Duodenal mucosa (tissue), 2 donors: ENCODE measurements at regions not wholly inside any gene's neighbourhood (a gene's known extent, or its start where the extent isn't known, plus 50 kb on each side); places are given as distances from the start of the nearest gene placed in this dataset.
"Not testable (repeated sequence)": the region's sequence is repeated elsewhere in the genome, so short reads cannot be mapped to it uniquely, and the experiment has no call there.

Experiments
- H3K27ac ChIP-seq: one replicate; pipeline ENCODE4 v1.7.0; 2013; ENCODE audit warnings: low read depth, low read length
- H3K27me3 ChIP-seq, 2 donors: one replicate each; pipeline ENCODE4 v1.7.0; 2013; ENCODE audit warnings: low read length in 2 of 2, control low read depth in 1 of 2; ENCODE audit not compliant: insufficient read depth in 2 of 2, control insufficient read depth in 1 of 2
- H3K36me3 ChIP-seq, 2 donors: one replicate each; pipeline ENCODE4 v1.7.0; 2013; ENCODE audit warnings: low read length in 2 of 2, control low read depth in 1 of 2; ENCODE audit not compliant: insufficient read depth in 2 of 2, control insufficient read depth in 1 of 2
- H3K4me1 ChIP-seq, 2 donors: one replicate each; pipeline ENCODE4 v1.7.0; 2013; ENCODE audit warnings: low read length in 2 of 2, control low read depth in 1 of 2; ENCODE audit not compliant: insufficient read depth in 2 of 2, control insufficient read depth in 1 of 2
- H3K4me3 ChIP-seq, 2 donors: one replicate each; pipeline ENCODE4 v1.7.0; 2013; ENCODE audit warnings: low read length in 2 of 2, low read depth in 1 of 2
- H3K9ac ChIP-seq, 2 donors: one replicate each; pipeline ENCODE4 v1.7.0; 2013; ENCODE audit warnings: low read length in 2 of 2, low read depth in 1 of 2
- H3K9me3 ChIP-seq, 2 donors: one replicate each; pipeline ENCODE4 v1.7.0; 2013; ENCODE audit warnings: low read length in 2 of 2, control low read depth in 1 of 2; ENCODE audit not compliant: control insufficient read depth in 1 of 2

DNA sequence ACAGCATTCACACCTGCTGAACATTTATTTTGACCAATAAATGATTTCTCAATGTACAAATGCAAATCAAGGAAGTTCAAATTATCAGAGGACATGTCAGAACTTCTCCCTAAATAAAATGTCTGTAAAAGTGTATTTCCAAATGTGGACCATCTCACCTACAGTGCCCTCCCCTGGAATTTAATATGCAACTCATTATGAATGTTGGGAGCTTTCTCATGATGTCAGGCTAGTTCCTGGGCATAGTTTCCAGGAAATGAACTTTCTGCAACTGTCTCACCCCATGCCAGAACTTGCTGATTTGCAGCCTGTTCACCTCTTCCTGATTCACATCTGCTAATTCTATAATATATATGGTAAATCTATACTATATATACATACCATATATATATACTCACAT, 408.5 kb upstream of the USP9Y start:
- Histone ChIP-seq H3K27ac (no peak overlapping the region), H3K27me3 (no peaks in the 10 kb centered on the region), H3K9me3 (no peaks in the 10 kb centered on the region), H3K4me3 (no peak overlapping the region), H3K9ac (no peak overlapping the region), H3K4me1 (no peaks in the 10 kb centered on the region), H3K36me3 (no peaks in the 10 kb centered on the region)

GRCh38 chrY:12296460-12296859, 404.6 kb upstream of the USP9Y start:
- H3K27me3 ChIP-seq: no peaks in the 10 kb centered on the region
- no peak overlapping the region for H3K27ac ChIP-seq
- H3K9ac ChIP-seq: no peak overlapping the region
- H3K4me3 ChIP-seq: no peak overlapping the region
- no peaks in the 10 kb centered on the region for H3K4me1 ChIP-seq
- H3K36me3 ChIP-seq: no peaks in the 10 kb centered on the region
- H3K9me3 ChIP-seq: no peaks in the 10 kb centered on the region

DNA sequence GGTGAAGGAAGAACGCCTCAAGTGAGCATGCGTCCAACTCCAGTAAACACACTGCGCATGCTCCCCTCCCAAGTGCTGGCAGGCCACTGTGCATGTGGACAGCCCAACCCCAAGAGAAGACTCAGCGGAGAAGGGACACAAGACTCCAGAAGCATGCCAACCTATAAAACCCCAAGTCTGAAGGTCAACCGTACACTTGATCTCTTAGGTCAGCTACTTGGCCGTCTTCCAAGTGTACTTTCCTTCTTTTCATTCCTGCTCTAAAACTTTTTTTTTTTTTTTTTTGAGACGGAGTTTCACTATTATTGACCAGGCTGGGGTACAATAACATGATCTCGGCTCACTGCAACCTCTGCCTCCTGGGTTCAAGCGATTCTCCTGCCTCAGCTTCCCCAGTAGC, 401.2 kb upstream of the USP9Y start:
- H3K27me3 ChIP-seq, H3K9ac ChIP-seq, H3K36me3 ChIP-seq, H3K4me1 ChIP-seq, H3K4me3 ChIP-seq, H3K27ac ChIP-seq, H3K9me3 ChIP-seq: not testable (repeated sequence)

DNA sequence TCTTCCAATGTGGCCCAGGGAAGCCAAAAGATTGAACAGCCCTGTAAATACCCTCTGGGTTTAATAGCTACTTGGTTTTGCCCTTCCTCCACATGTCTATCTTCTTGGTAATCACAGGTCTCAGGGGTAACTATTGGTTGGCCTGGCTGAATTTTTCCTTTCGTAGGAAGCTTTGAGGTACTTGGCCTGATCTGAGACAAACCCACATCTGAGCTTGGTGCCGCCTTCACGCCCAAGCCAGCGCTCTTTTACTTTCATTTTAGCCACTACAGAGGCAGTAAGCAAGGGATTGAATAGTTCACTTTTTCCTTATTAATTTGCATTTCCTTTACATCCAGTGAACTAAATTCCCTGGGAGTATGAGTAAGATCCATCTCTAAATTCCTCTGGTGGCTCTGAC, 397.6 kb upstream of the USP9Y start:
- Histone ChIP-seq H3K9me3 (no peaks in the 10 kb centered on the region), H3K4me1 (no peaks in the 10 kb centered on the region), H3K4me3 (peak overlapping the region; percentile 11 to 54), H3K9ac (no peak overlapping the region), H3K27me3 (no peaks in the 10 kb centered on the region), H3K36me3 (no peaks in the 10 kb centered on the region), H3K27ac (no peak overlapping the region)

DNA sequence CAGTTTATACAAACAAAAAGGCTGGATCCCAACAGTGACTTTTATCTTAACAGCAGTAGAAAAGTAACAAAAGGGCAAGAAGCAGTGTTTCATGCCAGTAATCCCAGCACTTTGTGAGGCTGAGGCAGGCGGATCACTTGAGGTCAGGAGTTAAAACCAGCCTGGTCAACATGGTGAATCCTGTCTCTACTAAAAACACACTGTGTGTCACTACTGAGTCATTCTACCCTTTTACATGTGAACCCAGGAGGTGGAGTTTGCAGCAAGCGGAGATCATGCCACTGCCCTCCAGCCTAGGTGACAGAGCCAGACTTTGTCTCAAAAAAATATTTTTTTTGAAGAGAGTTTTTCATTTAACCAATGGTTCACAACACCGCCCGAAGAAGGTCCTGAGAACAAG, 395.6 kb upstream of the USP9Y start:
- Histone ChIP-seq H3K27ac (no peak overlapping the region), H3K9ac (no peak overlapping the region), H3K27me3 (no peaks in the 10 kb centered on the region), H3K4me1 (no peaks in the 10 kb centered on the region), H3K9me3 (no peaks in the 10 kb centered on the region), H3K4me3 (no peak overlapping the region), H3K36me3 (no peaks in the 10 kb centered on the region)

- H3K27ac ChIP-seq: no peak overlapping the region
- no peaks in the 10 kb centered on the region for H3K9me3 ChIP-seq
- no peak overlapping the region for H3K4me3 ChIP-seq
- no peak overlapping the region for H3K9ac ChIP-seq
- H3K4me1 ChIP-seq: no peaks in the 10 kb centered on the region
- no peaks in the 10 kb centered on the region for H3K27me3 ChIP-seq
- no peaks in the 10 kb centered on the region for H3K36me3 ChIP-seq
Measured at GRCh38 chrY:12309212-12309611, 391.8 kb upstream of the USP9Y start.

DNA sequence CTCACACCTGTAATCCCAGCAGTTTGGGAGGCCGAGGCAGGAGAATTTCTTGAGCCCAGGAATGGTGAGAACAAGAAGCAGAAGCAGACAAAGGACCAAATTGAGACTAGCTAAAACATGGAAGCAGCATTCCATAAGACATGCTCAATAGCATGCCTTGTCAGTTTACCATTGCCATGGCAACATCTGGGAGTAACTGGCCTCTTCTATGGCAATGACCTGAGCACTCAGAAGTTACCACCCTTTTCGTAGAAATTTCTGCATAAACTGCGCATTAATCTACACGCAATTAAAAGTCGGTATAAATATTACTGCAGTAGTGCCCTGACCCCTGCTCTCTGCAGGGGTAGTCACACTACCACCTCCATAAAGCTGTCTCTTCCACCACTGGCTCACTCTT, 390.2 kb upstream of the USP9Y start:
- no peaks in the 10 kb centered on the region for H3K36me3 ChIP-seq
- H3K27me3 ChIP-seq: no peaks in the 10 kb centered on the region
- no peaks in the 10 kb centered on the region for H3K9me3 ChIP-seq
- H3K4me1 ChIP-seq: no peaks in the 10 kb centered on the region
- H3K9ac ChIP-seq: no peak overlapping the region
- H3K4me3 ChIP-seq: no peak overlapping the region
- no peak overlapping the region for H3K27ac ChIP-seq

DNA sequence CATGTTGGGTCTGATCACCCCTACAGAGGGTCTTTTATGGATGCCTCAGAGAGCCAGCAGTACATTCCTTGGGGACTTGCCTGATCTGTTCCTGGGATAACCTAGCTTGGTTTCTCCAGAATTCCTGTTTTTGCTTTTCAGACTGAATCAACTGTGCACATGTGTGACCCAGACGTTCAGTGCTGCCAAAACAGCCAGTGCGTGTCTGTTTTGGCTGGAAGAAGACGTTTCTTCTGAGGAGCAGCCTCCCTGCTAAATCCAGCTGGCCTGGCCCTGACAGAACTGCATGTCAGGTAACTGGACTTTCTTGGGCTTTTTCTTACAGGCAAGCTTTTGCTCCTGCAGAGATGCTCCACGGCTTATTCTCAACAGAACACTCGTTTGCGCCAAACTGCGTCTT, 373.3 kb upstream of the USP9Y start:
- Histone ChIP-seq H3K9me3 (no peaks in the 10 kb centered on the region), H3K27ac (no peak overlapping the region), H3K4me3 (no peak overlapping the region), H3K36me3 (no peaks in the 10 kb centered on the region), H3K9ac (no peak overlapping the region), H3K27me3 (no peaks in the 10 kb centered on the region), H3K4me1 (no peaks in the 10 kb centered on the region)

DNA sequence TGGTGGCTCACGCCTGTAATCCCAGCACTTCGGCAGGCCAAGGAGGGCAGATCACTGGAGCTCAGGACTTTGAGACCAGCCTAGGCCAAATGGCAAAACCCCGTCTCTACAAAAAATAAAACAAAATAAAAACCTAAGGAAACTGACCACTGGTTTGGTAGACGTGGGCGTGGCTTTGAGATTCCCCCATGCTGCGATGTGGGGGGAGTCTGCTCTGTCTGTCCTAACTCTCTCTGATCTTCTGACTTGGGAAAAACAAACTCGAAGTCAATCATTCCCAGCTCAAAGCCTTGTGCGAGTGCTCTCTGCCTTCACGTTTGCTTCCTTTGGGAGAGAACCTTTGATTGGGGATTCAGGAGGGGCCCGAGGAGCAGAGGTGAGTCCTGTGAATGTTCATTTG, 369.1 kb upstream of the USP9Y start:
- not testable (repeated sequence) for H3K4me1 ChIP-seq, H3K27me3 ChIP-seq, H3K4me3 ChIP-seq, H3K9ac ChIP-seq, H3K27ac ChIP-seq, H3K9me3 ChIP-seq, H3K36me3 ChIP-seq

DNA sequence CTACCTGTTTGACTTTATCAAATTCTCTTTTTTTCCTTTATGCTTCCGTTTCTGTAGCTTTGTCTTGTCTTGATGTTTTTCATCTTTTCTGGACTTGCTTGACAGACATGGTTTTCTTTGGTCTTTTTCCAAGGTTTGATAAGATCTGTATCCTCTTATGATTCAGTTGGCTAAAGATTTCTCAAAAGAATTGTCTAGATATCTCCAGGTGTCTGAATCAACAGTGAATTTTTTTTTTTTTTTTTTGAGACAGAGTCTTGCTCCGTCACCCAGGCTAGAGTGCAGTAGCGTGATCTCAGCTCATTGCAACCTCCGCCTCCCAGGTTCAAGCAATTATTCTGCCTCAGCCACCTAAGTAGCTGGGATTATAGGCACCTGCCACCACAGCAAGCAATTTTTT, 357.8 kb upstream of the USP9Y start:
- Histone ChIP-seq H3K9me3 (no peaks in the 10 kb centered on the region), H3K4me1 (no peaks in the 10 kb centered on the region), H3K9ac (no peak overlapping the region), H3K36me3 (no peaks in the 10 kb centered on the region), H3K4me3 (no peak overlapping the region), H3K27ac (no peak overlapping the region), H3K27me3 (no peaks in the 10 kb centered on the region)

DNA sequence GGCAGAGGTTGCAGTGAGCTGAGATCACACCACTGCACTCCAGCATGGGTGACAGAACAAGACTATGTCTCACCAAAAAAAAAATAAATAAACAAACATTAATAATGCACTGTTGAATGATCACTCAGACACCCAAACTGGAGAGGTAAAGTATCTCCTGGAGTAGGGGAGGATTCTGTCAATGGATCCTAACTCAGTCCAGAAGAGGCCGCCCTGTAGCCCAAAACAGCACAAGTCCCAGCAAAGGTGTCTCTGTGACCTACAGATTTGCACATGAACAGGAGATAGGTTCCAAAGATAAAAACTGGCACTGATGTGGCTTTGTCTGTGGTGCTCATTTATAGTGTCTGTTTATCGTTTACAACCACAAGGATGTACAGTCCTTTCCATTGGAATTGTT, 352.9 kb upstream of the USP9Y start:
- Histone ChIP-seq H3K9ac (no peak overlapping the region), H3K9me3 (no peaks in the 10 kb centered on the region), H3K4me1 (no peaks in the 10 kb centered on the region), H3K27me3 (no peaks in the 10 kb centered on the region), H3K27ac (no peak overlapping the region), H3K4me3 (no peak overlapping the region), H3K36me3 (no peaks in the 10 kb centered on the region)
